HG03135 (cell line): ENCODE measurements at regions not wholly inside any gene's neighbourhood (a gene's known extent, or its start where the extent isn't known, plus 50 kb on each side); places are given as distances from the start of the nearest gene placed in this dataset.

Experiments used
- ATAC-seq: cut with Tn5 transposase; IDR thresholded peaks from one replicate; pipeline ENCODE4 v1.9.1; 2021; ENCODE audit warnings: mild to moderate bottlenecking, moderate library complexity; ENCODE audit not compliant: unreplicated experiment

- ATAC-seq, result no peak
Observed at GRCh38 chr7:50209461-50210135, 94.9 kb upstream of the IKZF1 start.

GRCh38 chr7:50208378-50208982 is 96.0 kb upstream of the IKZF1 start:
- no peak for ATAC-seq

GRCh38 chr7:50207686-50208255 is 96.7 kb upstream of the IKZF1 start:
- no peak for ATAC-seq

GRCh38 chr7:50207251-50207564 is 97.3 kb upstream of the IKZF1 start:
- no peak for ATAC-seq

GRCh38 chr7:50206453-50207250 is 97.9 kb upstream of the IKZF1 start:
- ATAC-seq, result no peak

GRCh38 chr7:50205011-50205410 is 99.5 kb upstream of the IKZF1 start:
- ATAC-seq, result no peak

GRCh38 chr7:50204581-50204980 is 99.9 kb upstream of the IKZF1 start:
- no peak for ATAC-seq

GRCh38 chr7:50203521-50203920 is 101.0 kb upstream of the IKZF1 start:
- ATAC-seq, result no peak

- ATAC-seq, result no peak
Observed at GRCh38 chr7:50202052-50202555, 102.4 kb upstream of the IKZF1 start.

- ATAC-seq, result no peak
Observed at GRCh38 chr7:50199824-50200223, 104.7 kb upstream of the IKZF1 start.

GRCh38 chr7:50197549-50197948 is 104.5 kb upstream of the ZPBP start:
- ATAC-seq, result no peak

GRCh38 chr7:50196719-50197118 is 103.7 kb upstream of the ZPBP start:
- ATAC-seq, result no peak

GRCh38 chr7:50190776-50191175 is 97.7 kb upstream of the ZPBP start:
- ATAC-seq, result no peak

- ATAC-seq, result no peak
Observed at GRCh38 chr7:50189371-50189770, 96.3 kb upstream of the ZPBP start.

GRCh38 chr7:50185951-50186682 is 93.1 kb upstream of the ZPBP start:
- ATAC-seq, result no peak

GRCh38 chr7:50185208-50185607 is 92.2 kb upstream of the ZPBP start:
- ATAC-seq, result no peak

GRCh38 chr7:50184271-50184990 is 91.4 kb upstream of the ZPBP start:
- no peak for ATAC-seq

GRCh38 chr7:50182759-50183158 is 89.7 kb upstream of the ZPBP start:
- ATAC-seq, result no peak

- no peak for ATAC-seq
Observed at GRCh38 chr7:50181081-50181480, 88.0 kb upstream of the ZPBP start.

- no peak for ATAC-seq
Observed at GRCh38 chr7:50178166-50178565, 85.1 kb upstream of the ZPBP start.
